ENCODE measurements at regions not wholly inside any gene's neighbourhood (a gene's known extent, or its start where the extent isn't known, plus 50 kb on each side); places are given as distances from the start of the nearest gene placed in this dataset.
"Not testable (repeated sequence)": the region's sequence is repeated elsewhere in the genome, so short reads cannot be mapped to it uniquely, and the experiment has no call there.

- DNase-seq (ENCODE audit: low spot score): no peak
Measured at GRCh38 chr14:57150449-57150848, 118.3 kb downstream of the EXOC5 start.

- DNase-seq (ENCODE audit: low spot score): no peak
Measured at GRCh38 chr14:57139173-57139572, 129.5 kb downstream of the EXOC5 start.

GRCh38 chr14:57136669-57137328 is 131.9 kb downstream of the EXOC5 start:
- no peak for DNase-seq (ENCODE audit: low spot score)

- not testable (repeated sequence) for DNase-seq (ENCODE audit: low spot score)
Measured at GRCh38 chr14:57127809-57128208, 140.9 kb downstream of the EXOC5 start.

- DNase-seq (ENCODE audit: low spot score): no peak
Measured at GRCh38 chr14:57122129-57122528, 146.6 kb downstream of the EXOC5 start.

GRCh38 chr14:57112072-57112807 is 156.5 kb downstream of the EXOC5 start:
- DNase-seq (ENCODE audit: low spot score): not testable (repeated sequence)

GRCh38 chr14:57110411-57110810 is 158.3 kb downstream of the EXOC5 start:
- DNase-seq (ENCODE audit: low spot score): not testable (repeated sequence)

GRCh38 chr14:57091030-57091608 is 177.6 kb downstream of the EXOC5 start:
- no peak for DNase-seq (ENCODE audit: low spot score)

- DNase-seq (ENCODE audit: low spot score): no peak
Measured at GRCh38 chr14:57089901-57090300, 178.8 kb downstream of the EXOC5 start.

GRCh38 chr14:57087841-57088240 is 180.9 kb downstream of the EXOC5 start:
- no peak for DNase-seq (ENCODE audit: low spot score)

- DNase-seq (ENCODE audit: low spot score): no peak
Measured at GRCh38 chr14:57086271-57087162, 182.2 kb downstream of the EXOC5 start.

- DNase-seq (ENCODE audit: low spot score): no peak
Measured at GRCh38 chr14:57085801-57086200, 182.9 kb downstream of the EXOC5 start.

GRCh38 chr14:57085043-57085442 is 183.7 kb downstream of the EXOC5 start:
- no peak for DNase-seq (ENCODE audit: low spot score)

- peak; percentile 18 for DNase-seq (ENCODE audit: low spot score)
Measured at GRCh38 chr14:57080691-57081090, 188.0 kb downstream of the EXOC5 start.

GRCh38 chr14:57078054-57078453 is 190.7 kb downstream of the EXOC5 start:
- DNase-seq (ENCODE audit: low spot score): no peak

- no peak for DNase-seq (ENCODE audit: low spot score)
Measured at GRCh38 chr14:57073986-57074385, 194.7 kb downstream of the EXOC5 start.

GRCh38 chr14:57071639-57072038 is 197.1 kb downstream of the EXOC5 start:
- no peak for DNase-seq (ENCODE audit: low spot score)

- DNase-seq (ENCODE audit: low spot score): no peak
Measured at GRCh38 chr14:57069702-57070101, 199.0 kb downstream of the EXOC5 start.

- DNase-seq (ENCODE audit: low spot score): no peak
Measured at GRCh38 chr14:57068511-57068910, 200.2 kb downstream of the EXOC5 start.

GRCh38 chr14:57066887-57067513 is 201.7 kb downstream of the EXOC5 start:
- DNase-seq (ENCODE audit: low spot score): no peak

- no peak for DNase-seq (ENCODE audit: low spot score)
Measured at GRCh38 chr14:57066463-57066862, 202.2 kb downstream of the EXOC5 start.

All from COLO829 (cell line).